ENCODE measurements at regions not wholly inside any gene's neighbourhood (a gene's known extent, or its start where the extent isn't known, plus 50 kb on each side); places are given as distances from the start of the nearest gene placed in this dataset.

DNA sequence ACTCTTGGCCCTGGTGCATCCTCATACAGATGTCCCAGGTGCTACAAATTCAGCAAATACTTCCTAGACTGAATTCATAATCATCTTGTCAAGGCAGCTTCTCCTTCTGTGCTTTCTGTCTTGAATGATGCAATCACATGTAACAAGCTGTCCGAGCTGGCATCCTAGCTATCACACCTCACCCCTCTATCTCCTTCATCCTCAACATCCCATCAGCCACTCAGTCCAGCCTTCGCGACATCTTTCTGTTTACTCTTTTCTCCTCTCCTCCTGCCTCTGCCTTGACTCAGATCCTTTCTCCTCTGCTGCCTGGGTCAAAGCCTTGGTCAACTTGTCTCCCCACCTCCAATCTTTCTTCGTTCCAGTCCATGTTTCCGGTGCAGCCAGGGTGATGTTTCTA lies 240.4 kb upstream of the CELF2 start:
- H3K4me3 ChIP-seq (replicated peaks in 1 of 2; ENCODE audit: low read depth in 2 of 2, low read length in 2 of 2), result no peak overlapping the region
- DNase-seq (ENCODE audit: low read depth in 2 of 2), result no peak
- TF ChIP-seq, protein P1, sequence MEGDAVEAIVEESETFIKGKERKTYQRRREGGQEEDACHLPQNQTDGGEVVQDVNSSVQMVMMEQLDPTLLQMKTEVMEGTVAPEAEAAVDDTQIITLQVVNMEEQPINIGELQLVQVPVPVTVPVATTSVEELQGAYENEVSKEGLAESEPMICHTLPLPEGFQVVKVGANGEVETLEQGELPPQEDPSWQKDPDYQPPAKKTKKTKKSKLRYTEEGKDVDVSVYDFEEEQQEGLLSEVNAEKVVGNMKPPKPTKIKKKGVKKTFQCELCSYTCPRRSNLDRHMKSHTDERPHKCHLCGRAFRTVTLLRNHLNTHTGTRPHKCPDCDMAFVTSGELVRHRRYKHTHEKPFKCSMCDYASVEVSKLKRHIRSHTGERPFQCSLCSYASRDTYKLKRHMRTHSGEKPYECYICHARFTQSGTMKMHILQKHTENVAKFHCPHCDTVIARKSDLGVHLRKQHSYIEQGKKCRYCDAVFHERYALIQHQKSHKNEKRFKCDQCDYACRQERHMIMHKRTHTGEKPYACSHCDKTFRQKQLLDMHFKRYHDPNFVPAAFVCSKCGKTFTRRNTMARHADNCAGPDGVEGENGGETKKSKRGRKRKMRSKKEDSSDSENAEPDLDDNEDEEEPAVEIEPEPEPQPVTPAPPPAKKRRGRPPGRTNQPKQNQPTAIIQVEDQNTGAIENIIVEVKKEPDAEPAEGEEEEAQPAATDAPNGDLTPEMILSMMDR (IDR thresholded peaks at IDR 0.05; ENCODE audit: low read depth, low read length), result no peak

DNA sequence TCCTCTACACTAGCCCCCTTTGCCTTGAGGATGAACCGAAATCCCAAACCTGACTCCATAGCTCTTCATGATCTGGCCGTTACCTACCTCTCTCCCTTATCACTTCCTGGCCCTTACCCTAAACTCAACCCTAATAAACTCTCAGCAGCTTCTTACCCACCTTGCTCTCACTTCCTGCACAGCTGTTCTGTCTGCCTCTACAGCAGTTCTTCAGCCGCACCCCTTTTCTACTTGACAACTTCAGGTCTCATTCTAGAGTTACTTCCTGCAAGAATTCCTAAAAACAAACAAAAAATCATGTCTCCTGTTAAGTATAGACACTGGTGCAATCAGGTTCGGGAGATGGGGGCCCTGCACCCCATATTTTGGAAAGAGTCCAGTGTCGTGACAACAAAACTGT lies 239.9 kb upstream of the CELF2 start:
- TF ChIP-seq, protein P1 (IDR thresholded peaks at IDR 0.05; ENCODE audit: low read depth, low read length), result no peak
- H3K4me3 ChIP-seq (replicated peaks in 1 of 2; ENCODE audit: low read depth in 2 of 2, low read length in 2 of 2), result no peak overlapping the region
- DNase-seq (ENCODE audit: low read depth in 2 of 2), result no peak

DNA sequence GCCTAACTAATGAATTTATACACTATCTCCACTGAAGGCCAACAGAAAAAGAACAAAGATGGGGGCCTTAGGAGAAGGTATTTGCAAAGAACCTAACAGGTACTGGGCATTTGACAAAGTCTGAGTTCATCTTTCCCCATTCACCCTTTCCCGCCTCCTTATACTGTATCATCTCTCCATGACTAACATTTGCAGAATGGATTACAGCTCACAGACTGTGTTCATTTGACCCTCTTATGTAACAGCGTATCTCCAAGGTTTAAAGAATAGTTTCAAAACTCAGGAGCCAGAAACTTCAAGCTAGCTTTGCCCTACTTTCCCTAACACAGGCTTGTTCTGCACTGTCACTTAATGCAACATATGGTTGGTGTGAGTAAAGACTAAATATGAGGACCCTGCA lies 238.7 kb upstream of the CELF2 start:
- DNase-seq (ENCODE audit: low read depth in 2 of 2), result peak in 1 of 2 donors; percentile 50
- TF ChIP-seq, protein P1 (IDR thresholded peaks at IDR 0.05; ENCODE audit: low read depth, low read length), result no peak
- no peak overlapping the region for H3K4me3 ChIP-seq (replicated peaks in 1 of 2; ENCODE audit: low read depth in 2 of 2, low read length in 2 of 2)

DNA sequence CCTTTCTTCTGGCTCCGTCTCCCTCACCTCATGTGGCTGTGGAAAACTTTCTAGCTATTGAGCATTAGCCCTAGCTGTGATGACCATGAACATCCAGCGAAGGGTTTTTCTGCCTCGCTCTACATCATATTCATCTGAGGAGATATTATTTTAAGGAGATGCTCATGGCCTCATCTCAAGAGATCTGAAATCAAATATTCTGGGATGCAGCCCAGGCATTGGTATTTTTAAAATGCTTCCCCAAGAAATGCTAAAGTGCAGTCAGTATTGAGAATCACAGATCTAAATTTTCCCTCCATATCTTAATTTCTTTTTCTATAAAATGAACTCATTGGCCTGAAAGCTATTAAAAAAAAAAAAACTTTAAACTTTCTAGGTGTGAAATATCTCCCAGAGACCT lies 238.2 kb upstream of the CELF2 start:
- TF ChIP-seq, protein P1 (IDR thresholded peaks at IDR 0.05; ENCODE audit: low read depth, low read length), result no peak
- no peak for DNase-seq (ENCODE audit: low read depth in 2 of 2)
- H3K4me3 ChIP-seq (replicated peaks in 1 of 2; ENCODE audit: low read depth in 2 of 2, low read length in 2 of 2), result no peak overlapping the region

DNA sequence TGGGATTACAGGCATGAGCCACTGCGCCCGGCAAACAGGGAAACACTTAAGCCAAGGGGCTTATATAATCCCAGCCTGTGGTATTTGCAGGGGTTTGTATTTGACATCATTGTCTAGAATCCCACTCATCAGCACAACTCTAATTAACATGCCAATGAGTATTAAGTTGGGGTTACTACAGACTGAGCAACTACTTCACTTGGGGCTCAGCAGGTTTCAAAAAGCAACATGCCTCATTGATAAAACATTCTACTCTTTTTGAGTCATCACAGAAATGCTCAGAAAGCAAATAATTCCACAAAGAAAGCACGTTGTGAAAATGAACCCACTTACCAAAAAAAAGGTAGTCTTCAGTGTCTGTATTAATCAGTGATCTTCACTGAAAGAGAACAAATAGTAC lies 236.9 kb upstream of the CELF2 start:
- peak in 1 of 2 donors; percentile 59 for DNase-seq (ENCODE audit: low read depth in 2 of 2)

DNA sequence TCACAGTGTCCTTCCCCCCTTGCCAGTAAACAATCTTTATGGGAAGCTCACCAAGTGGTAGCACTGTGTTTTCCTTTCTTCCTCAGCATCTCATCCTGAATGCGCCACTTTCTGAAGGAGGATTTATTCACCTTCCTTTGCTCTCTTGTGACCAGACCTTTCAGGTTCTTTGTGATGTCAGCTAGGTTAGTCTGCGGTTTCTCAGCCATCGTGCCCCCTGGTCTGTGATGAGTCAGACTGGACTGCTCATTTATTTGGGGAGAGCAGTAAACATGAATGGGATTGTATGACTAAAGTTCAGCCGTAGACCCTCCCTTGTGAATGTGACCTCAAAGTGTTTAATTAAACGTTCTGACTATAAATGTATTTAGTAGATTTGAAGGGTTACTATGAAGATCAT lies 235.1 kb upstream of the CELF2 start:
- H3K4me3 ChIP-seq (replicated peaks in 1 of 2; ENCODE audit: low read depth in 2 of 2, low read length in 2 of 2), result no peak overlapping the region
- TF ChIP-seq, protein P1 (IDR thresholded peaks at IDR 0.05; ENCODE audit: low read depth, low read length), result no peak
- peak in 1 of 2 donors; percentile 69 for DNase-seq (ENCODE audit: low read depth in 2 of 2)

More for the DNA sequence above, 236.9 kb upstream of the CELF2 start:
- TF ChIP-seq, protein P1 (IDR thresholded peaks at IDR 0.05; ENCODE audit: low read depth, low read length), result no peak
- no peak overlapping the region for H3K4me3 ChIP-seq (replicated peaks in 1 of 2; ENCODE audit: low read depth in 2 of 2, low read length in 2 of 2)

DNA sequence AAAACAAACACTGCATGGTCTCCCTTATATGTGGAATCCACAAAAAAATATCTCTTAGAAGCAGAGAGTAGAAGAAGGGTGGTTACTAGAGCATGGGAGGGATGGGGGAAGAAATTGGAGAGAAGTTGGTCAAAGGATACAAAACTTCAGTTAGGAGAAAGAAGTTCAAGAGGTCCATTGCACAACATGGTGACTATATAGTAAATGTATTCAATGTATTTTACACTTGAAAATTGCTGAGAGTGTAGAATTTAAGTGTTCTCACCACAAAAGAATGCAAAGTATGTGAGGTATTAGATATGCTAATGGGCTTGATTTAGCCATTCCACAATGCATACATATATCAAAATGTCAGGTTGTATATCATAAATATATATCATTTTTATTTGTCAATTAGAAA lies 232.0 kb upstream of the CELF2 start:
- DNase-seq (ENCODE audit: low read depth in 2 of 2), result peak; percentile 79 to 82
- TF ChIP-seq, protein P1 (IDR thresholded peaks at IDR 0.05; ENCODE audit: low read depth, low read length), result no peak
- no peak overlapping the region for H3K4me3 ChIP-seq (replicated peaks in 1 of 2; ENCODE audit: low read depth in 2 of 2, low read length in 2 of 2)
